ENCODE measurements at regions not wholly inside any gene's neighbourhood (a gene's known extent, or its start where the extent isn't known, plus 50 kb on each side); places are given as distances from the start of the nearest gene placed in this dataset.

DNA sequence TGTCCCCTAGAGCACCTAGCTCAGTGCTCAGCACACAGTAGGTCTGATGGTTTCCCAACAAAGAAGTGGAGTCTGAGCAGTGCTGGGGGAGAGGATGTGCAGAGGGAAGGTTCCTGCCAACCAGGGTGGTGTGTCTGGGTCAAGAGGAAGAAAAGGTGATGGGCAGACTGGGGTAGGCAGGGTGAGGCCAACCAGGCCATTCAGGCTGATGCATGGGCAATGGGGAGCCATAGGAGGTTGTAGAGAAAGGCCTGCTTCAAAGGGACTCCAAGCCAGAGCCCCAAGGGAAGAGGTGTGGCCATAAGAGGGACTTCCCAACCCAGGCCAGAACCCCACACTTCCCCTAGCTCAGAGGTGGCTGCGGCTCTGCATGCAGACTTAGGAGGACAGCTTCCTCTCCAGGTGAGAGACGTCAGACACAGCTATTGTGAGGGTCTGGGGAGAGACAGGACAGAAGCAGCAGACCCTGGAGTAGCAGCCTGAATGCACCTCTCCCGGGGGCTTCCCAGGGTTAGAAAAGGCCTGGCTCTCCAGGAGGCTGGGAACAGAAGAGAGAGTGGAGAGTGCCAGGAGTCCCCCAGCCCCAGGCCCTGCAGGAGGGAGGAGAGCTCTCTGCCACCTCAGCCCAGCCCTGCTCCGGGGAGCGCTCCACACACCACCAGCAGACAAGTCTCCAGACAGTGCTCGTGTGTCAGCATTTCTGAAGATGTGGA is 87.4 kb upstream of the ZMIZ1 start:
- TF ChIP-seq CREB1 (IDR thresholded peaks at IDR 0.05; ENCODE audit: low read depth) (no peak), RAD21 (IDR thresholded peaks at IDR 0.05; ENCODE audit: low read depth) (no peak)

Measured in Ishikawa (cell line).